ENCODE measurements at regions not wholly inside any gene's neighbourhood (a gene's known extent, or its start where the extent isn't known, plus 50 kb on each side); places are given as distances from the start of the nearest gene placed in this dataset.

- intact Hi-C loops (cut with micrococcal nuclease) = no loop called here
- Histone ChIP-seq H4K20me1 (replicated peaks; ENCODE audit: control insufficient read depth, extremely low read depth, insufficient read depth, low read length) (no peaks in the 10 kb centered on the region), H3K9ac (replicated peaks; ENCODE audit: extremely low read depth, insufficient read depth, low read length) (no peak overlapping the region), H3K4me1 (ENCODE audit: control insufficient read depth, extremely low read depth, insufficient read depth, low read length) (no peaks in the 10 kb centered on the region), H3K9me1 (replicated peaks; ENCODE audit: control insufficient read depth, extremely low read depth, insufficient read depth, low read length) (no peaks in the 10 kb centered on the region), H2AFZ (ENCODE audit: low read depth, low read length) (no peak overlapping the region), H3K79me2 (ENCODE audit: control insufficient read depth, insufficient read depth, low read length) (no peaks in the 10 kb centered on the region), H3K27me3 (ENCODE audit: control insufficient read depth in 2 of 2, insufficient read depth in 2 of 2, low read length in 2 of 2) (no peaks in the 10 kb centered on the region), H3K4me3 (replicated peaks in 1 of 3; ENCODE audit: insufficient read depth in 1 of 3, low read depth in 1 of 3, low read length in 3 of 3) (no peak overlapping the region), H3K36me3 (ENCODE audit: control insufficient read depth in 2 of 2, extremely low read depth in 1 of 2, insufficient read depth in 2 of 2, low read length in 2 of 2) (no peaks in the 10 kb centered on the region), H3K4me2 (ENCODE audit: insufficient read depth, low read length) (no peak overlapping the region), H3K27ac (ENCODE audit: insufficient read depth, low read depth, low read length) (no peak overlapping the region), H3K9me3 (replicated peaks; ENCODE audit: control insufficient read depth, insufficient read depth, low read length) (no peaks in the 10 kb centered on the region)
- POLR2A ChIA-PET = no interaction called here
- dilution Hi-C loops (cut with MboI; ENCODE audit: extremely low pct_ligation_motif_present, low sequenced_read_pairs) = loop anchor here (10.0 kb wide), 1 partner anchor 427 kb away; the partner anchor contains the start of gene FOXF1
- DNase-seq (ENCODE audit: low read depth, low spot score) (no peak), FAIRE-seq (no peak)
- CTCF ChIA-PET = no interaction called here
- TF ChIP-seq CTCF (IDR thresholded peaks at IDR 0.05; ENCODE audit: extremely low read depth in 1 of 2, insufficient read depth in 1 of 2, low read depth in 1 of 2, low read length in 2 of 2) (no peak), POLR2A (IDR thresholded peaks at IDR 0.05; ENCODE audit: low read depth, low read length) (no peak), POLR2AphosphoS5 (IDR thresholded peaks at IDR 0.05; ENCODE audit: insufficient read depth, low read depth, low read length) (no peak), MAX (IDR thresholded peaks at IDR 0.05; ENCODE audit: insufficient read depth, insufficient read length) (no peak), JUN (IDR thresholded peaks at IDR 0.05; ENCODE audit: borderline replicate concordance, insufficient read depth, insufficient read length, low read depth) (no peak), GATA2 (IDR thresholded peaks at IDR 0.05; ENCODE audit: insufficient read depth, insufficient read length, low read depth, low read length) (no peak), EZH2 (IDR thresholded peaks at IDR 0.05; ENCODE audit: borderline replicate concordance, low read depth, low read length, severe bottlenecking) (no peak), MYC (IDR thresholded peaks at IDR 0.05; ENCODE audit: low read depth, low read length) (no peak), FOS (IDR thresholded peaks at IDR 0.05; ENCODE audit: borderline replicate concordance, insufficient read depth, low read length) (no peak)
- no TSS peak for BruUV-seq (replicated peaks)
Measured at GRCh38 chr16:86087896-86088230, 188.9 kb downstream of the IRF8 start.

All from endothelial cell of umbilical vein (primary cell).